Left kidney (tissue), 1 donor: ENCODE measurements at regions not wholly inside any gene's neighbourhood (a gene's known extent, or its start where the extent isn't known, plus 50 kb on each side); places are given as distances from the start of the nearest gene placed in this dataset.
A peak's percentile ranks its signal among the peaks of the same experiment; 100 is the strongest.
"Not testable (repeated sequence)": the region's sequence is repeated elsewhere in the genome, so short reads cannot be mapped to it uniquely, and the experiment has no call there.

ENCODE experiments used
- DNase-seq: peaks from one replicate; pipeline ENCODE4 v3.0.0-alpha.2; 2013

GRCh38 chr5:164504141-164504772, 998.8 kb downstream of the MAT2B start:
- peak; percentile 73 for DNase-seq

DNA sequence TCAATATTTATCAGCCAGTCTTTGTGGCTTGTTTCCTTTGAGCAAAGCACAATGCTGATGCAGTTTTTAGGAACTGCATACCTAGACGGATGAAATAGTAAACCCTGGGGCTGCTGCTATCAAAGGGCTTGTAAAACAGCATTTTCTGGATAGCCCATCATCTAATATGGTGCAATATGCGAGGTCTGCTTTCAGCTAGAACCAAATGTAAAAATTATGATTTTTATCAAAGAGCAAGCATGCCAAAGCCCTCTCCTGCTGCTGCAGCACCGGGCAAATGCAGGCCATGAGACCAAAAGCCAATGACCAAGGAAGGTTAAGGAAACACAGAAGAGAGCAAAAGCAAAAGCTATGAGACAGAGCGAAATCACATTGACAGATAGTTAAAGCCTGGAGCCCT, 1000.4 kb downstream of the MAT2B start:
- no peak for DNase-seq

GRCh38 chr5:164518067-164518740, 1012.8 kb downstream of the MAT2B start:
- DNase-seq = no peak

DNA sequence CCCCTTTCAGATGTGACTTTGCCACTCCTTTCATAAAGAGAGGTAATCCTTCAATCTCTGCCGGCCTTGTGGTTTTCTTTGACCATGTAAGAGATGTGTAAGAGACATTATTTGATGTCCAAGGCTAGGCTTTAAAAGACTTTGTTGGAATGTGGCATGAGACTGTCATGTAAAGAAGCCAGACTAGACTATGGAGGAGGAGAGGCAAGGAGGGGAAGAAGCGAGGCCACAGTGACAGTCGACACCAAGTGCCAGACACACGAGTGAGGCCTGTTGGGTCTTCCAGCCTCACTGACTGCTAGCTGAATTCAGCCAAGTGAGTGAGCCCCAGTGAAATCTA, 1013.3 kb downstream of the MAT2B start:
- no peak for DNase-seq

DNA sequence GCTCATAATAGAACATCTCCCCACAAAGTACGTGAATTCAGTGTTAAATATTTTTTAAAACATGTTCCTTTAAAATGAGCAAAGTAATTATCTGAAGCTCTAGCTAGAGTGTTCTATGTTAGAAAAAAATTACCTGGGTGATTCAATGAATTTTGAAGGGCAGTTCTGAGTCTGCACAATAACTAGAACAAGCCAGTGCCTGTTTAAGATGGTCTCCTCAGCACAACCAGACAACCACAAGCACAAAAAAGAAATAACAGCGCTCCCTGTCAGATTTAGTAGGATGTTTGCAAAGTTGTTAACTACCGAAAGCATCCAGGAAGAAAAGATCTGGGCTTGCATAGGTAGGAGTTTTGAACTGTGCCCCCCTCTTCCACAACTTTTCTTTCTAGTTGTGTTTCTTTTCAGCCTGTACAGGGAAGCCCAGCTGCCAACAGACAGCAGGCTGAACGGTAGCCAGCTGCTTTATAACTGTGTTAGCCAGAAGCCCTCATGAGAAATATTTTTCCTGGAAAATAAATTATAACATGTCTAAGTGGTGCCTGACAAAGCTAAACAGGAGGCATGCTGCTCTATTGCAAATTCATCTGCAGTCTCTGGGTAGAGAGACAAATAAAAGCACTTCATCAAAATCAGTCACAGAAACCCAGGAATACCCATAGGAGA, 1026.9 kb downstream of the MAT2B start:
- no peak for DNase-seq

GRCh38 chr5:164533426-164533825, 1028.0 kb downstream of the MAT2B start:
- DNase-seq = not testable (repeated sequence)

GRCh38 chr5:164540174-164540573, 1034.8 kb downstream of the MAT2B start:
- DNase-seq = no peak

- DNase-seq = no peak
Observed at GRCh38 chr5:164545507-164545906, 1040.1 kb downstream of the MAT2B start.

DNA sequence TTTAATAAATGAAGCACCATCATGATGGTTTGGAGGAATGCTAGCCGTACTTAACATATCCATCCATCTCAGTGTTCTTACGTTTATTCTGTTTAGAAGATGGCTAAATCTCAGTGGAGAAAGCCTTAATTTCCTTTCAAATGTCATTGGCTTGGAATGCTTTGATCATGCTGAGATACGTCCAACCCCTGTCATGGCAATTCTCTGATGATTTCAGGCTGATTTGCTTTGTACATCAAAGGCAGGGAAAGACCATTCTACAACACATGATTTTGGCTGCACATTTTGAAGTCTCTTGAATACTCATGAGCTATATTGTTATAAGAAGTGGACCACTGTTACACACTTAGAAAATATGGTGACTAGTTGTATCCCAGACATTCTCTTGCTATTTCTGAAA, 1048.4 kb downstream of the MAT2B start:
- DNase-seq = no peak

GRCh38 chr5:164555809-164556208, 1050.4 kb downstream of the MAT2B start:
- no peak for DNase-seq

DNA sequence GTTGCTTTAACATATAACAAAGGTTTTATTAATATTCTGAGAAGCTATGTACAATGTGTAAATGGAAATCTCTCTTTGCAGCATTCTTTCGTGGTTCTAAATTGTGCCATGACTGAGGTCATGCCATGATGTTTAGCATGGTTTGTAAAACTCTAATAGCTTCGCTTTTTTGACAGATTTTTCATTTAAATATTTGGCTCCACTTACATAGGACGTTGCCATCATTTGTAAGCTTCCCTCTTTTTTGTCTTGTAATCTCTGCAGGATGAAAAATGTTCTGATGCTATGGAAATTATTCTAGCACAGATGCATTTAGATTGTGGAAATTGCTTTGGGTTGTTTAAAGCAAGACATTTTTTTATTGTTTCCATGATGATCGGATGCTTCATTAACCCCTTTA, 1054.8 kb downstream of the MAT2B start:
- no peak for DNase-seq

GRCh38 chr5:164561933-164562872, 1056.8 kb downstream of the MAT2B start:
- no peak for DNase-seq

DNA sequence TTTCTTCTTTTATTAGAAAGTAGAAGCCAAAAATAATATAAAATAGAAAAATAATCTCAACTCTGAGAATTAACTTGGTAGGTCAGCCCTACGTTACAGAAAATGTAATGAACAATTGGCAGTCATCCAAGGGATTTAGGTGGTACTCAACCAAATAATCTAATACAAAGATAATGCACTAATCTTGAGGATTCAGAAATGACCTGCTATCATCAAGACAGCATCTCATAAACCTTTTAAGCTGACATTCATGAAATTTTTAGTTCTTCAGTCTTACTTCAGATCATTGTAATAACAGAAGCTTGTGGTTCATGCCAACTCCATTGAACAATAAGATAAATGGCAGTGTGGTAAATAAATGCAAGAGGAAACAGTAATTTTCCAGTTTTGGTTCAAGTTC, 1058.0 kb downstream of the MAT2B start:
- DNase-seq = no peak

DNA sequence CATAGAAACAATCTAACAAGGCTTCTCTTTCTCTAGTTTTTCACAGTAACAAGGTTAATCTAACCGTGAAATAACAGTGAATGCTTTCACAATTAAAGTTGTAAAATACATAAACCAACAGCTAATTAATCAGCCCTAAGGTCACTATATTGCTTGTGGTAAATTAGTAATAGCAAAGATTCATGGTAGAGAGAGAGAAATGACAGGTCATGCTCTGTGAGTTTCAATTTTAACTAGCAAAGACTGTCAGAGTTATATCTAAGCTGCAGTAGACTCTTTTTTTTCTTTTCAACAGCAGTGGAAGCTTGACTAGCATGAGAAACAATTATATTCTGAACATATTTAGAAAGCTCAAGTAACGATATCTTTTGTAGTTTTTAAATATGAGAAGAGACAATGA, 1068.0 kb downstream of the MAT2B start:
- DNase-seq = peak; percentile 17

DNA sequence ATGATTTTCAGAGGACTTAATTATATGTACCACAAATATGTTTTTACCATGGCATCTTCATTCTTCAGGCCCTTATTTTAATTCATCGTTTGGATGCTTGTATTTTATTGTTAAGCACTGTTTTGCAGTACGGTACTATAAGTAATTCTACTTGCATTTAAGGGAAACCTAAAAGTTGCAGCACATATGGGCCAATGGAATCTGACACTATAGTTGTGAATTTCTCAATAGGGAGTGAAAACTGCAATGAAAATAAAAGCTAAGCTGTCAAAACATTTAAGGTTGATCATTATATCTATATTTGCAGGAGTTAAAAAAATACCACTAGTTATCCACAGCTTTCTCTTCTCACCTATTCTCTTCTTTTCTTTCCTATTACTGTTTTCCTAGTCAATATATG, 1071.8 kb downstream of the MAT2B start:
- DNase-seq = no peak

DNA sequence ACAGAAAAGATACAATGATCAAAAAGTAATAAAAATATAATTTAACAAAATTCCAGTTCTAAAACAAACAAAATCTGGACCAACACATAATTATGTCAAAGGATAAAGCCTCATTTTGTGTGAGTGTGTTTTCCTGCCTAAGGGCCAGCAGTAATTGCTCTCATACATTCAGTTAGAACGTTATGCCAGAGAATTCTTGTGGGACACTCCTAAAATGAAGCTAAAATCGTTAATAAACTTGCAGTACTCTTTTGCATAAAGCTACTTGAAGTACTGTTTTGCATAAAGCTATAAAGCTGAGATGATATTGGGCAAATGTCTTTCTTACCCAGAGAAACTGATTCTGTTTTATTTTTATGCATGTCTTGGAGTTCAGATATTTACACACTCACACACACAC, 1072.3 kb downstream of the MAT2B start:
- no peak for DNase-seq

GRCh38 chr5:164578401-164578800, 1073.0 kb downstream of the MAT2B start:
- DNase-seq = no peak

GRCh38 chr5:164578911-164579310, 1073.5 kb downstream of the MAT2B start:
- DNase-seq = no peak

DNA sequence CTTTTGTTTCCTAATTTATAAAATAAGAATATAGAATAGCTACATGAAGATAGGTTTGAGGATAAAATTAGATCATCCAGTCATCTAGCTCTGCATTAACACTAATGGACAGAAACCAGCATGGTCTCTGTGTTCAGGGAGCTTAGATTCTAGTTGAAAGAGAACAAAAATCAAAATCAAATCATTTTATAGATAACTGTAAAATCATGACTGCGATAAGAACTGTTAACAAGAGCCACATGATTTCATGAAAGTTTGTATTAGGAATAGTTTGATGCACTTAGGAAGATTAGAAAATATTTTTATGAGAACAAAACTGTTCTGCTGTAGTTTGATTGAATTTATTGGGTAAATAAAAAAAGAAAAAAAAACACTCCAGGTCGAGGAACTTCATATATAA, 1074.7 kb downstream of the MAT2B start:
- DNase-seq = no peak

GRCh38 chr5:164581889-164582288, 1076.5 kb downstream of the MAT2B start:
- no peak for DNase-seq

- DNase-seq = no peak
Observed at GRCh38 chr5:164593982-164594381, 1088.6 kb downstream of the MAT2B start.

DNA sequence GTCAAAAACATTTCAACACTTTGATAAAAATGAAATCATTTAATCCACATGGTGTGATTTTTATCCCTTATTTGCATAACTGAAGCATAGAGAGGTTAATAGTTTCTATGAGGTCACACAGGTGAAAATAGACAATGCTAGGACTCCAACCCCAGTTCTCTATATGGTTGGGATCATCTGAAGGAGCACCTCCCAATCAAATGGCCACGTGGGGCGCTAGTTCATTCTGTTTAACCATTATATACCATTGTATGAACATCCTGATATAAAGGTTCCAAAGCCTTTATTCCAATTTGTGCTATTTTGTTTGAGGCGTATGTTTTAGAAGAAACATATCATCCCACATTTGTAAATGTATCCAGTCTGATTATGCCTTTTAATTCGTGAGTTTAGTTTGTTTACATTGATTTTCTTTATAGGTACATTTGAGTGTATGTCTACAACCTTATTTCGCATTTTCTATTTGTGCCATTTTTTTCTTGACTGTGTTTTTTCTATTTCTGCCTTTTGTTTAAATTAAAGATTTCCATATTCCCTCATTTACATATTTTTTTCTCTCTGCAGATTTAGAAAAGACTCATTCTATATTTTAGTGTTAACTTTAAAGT, 1092.0 kb downstream of the MAT2B start:
- no peak for DNase-seq
